GM12878 (cell line): ENCODE measurements at regions not wholly inside any gene's neighbourhood (a gene's known extent, or its start where the extent isn't known, plus 50 kb on each side); places are given as distances from the start of the nearest gene placed in this dataset.

Source experiments
- BCLAF1 ChIP-seq: fragments of 450-650 bp; IDR thresholded peaks from 2 replicates; pipeline ENCODE4 v1.6.1; 2017; ENCODE audit warnings: antibody characterized with exemption, mild to moderate bottlenecking, moderate library complexity
- BRCA1 ChIP-seq: IDR thresholded peaks from 2 replicates; pipeline ENCODE4 v1.6.1; 2011; ENCODE audit warnings: low read depth, low read length, improper control_type of control experiment
- ELK1 ChIP-seq: IDR thresholded peaks from 2 replicates; pipeline ENCODE4 v1.6.1; 2012; ENCODE audit warnings: low read depth, low read length, improper control_type of control experiment
- MTA3 ChIP-seq: IDR thresholded peaks from 2 replicates; pipeline ENCODE4 v1.6.1; 2012; ENCODE audit warnings: low read length, inconsistent platforms, borderline replicate concordance
- POU2F2 ChIP-seq: IDR thresholded peaks from 3 replicates; pipeline ENCODE4 v1.6.1; 2011; ENCODE audit warnings: low read depth, mild to moderate bottlenecking, low read length, borderline replicate concordance
- RUNX3 ChIP-seq: IDR thresholded peaks from 2 replicates; pipeline ENCODE4 v1.6.1; 2012; ENCODE audit warnings: low read length, inconsistent platforms
- SUZ12 ChIP-seq: fragments of 200-600 bp; sonication (generic); IDR thresholded peaks from one replicate; pipeline ENCODE4 v1.6.1; 2018; ENCODE audit warnings: antibody characterized with exemption, mild to moderate bottlenecking; ENCODE audit not compliant: unreplicated experiment
- YBX1 ChIP-seq: fragments of 450-650 bp; IDR thresholded peaks from 2 replicates; pipeline ENCODE4 v1.6.1; 2016; ENCODE audit warnings: antibody characterized with exemption
- ZNF217 ChIP-seq: fragments of 450-650 bp; IDR thresholded peaks from 2 replicates; pipeline ENCODE4 v1.6.1; 2017; ENCODE audit warnings: antibody characterized with exemption, mild to moderate bottlenecking
- ZNF592 ChIP-seq: fragments of 450-650 bp; IDR thresholded peaks from 2 replicates; pipeline ENCODE4 v1.6.1; 2017; ENCODE audit warnings: mild to moderate bottlenecking, moderate library complexity
- TF ChIP-seq, protein P1 (sequence below): IDR thresholded peaks from 2 replicates; pipeline ENCODE4 v1.6.1; 2012; ENCODE audit warnings: improper control_type of control experiment, low read depth, low read length; ENCODE audit not compliant: insufficient replicate concordance
- TF ChIP-seq, protein P2 (sequence below): fragments of 450-650 bp; IDR thresholded peaks from 2 replicates; pipeline ENCODE4 v1.6.1; 2017; ENCODE audit warnings: mild to moderate bottlenecking, low read depth, inconsistent platforms; ENCODE audit not compliant: poor library complexity, severe bottlenecking

DNA sequence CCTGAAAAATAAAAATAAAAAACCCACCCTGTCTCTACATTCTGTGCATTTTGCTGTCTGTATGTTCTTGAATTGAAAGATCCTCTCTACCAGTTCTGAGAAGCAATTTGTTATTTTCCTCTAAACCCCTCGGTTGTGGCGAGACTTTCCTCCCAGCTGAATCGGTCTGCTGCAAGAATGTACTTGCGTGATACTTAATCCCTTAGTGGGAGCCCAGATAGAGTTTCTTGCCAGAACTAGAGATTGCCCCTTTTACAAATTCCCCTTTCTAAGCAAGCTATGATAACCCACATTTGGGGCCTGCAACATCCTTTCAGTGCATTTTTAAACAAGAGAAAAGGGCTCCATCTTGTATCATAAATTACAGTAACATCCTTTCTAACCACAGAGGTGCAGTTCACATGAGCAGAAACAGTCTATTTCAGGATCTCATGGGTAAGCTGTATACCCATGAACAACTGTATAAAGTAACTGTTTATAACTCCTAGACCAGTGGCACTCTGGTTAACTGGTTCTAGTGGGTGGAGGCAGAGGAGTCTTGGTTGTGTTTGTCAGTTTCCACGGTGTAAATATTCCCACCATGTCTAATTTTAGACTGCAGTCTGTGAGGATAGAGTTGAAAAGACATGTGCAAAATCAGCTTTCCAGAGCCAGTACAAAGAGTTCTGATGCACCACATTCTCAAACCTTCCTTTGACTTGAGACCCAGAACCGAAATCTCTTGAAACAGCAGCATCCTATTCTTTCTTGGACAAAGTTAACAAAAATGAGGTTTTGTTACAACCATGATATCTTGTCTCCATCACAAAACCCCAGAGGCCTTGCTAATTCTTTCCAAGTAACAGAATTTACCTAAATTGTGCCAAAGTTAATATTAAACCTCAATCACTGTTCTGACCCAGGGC lies 113.1 kb upstream of the ZNF217 start (continued):
- TF ChIP-seq, protein P1, sequence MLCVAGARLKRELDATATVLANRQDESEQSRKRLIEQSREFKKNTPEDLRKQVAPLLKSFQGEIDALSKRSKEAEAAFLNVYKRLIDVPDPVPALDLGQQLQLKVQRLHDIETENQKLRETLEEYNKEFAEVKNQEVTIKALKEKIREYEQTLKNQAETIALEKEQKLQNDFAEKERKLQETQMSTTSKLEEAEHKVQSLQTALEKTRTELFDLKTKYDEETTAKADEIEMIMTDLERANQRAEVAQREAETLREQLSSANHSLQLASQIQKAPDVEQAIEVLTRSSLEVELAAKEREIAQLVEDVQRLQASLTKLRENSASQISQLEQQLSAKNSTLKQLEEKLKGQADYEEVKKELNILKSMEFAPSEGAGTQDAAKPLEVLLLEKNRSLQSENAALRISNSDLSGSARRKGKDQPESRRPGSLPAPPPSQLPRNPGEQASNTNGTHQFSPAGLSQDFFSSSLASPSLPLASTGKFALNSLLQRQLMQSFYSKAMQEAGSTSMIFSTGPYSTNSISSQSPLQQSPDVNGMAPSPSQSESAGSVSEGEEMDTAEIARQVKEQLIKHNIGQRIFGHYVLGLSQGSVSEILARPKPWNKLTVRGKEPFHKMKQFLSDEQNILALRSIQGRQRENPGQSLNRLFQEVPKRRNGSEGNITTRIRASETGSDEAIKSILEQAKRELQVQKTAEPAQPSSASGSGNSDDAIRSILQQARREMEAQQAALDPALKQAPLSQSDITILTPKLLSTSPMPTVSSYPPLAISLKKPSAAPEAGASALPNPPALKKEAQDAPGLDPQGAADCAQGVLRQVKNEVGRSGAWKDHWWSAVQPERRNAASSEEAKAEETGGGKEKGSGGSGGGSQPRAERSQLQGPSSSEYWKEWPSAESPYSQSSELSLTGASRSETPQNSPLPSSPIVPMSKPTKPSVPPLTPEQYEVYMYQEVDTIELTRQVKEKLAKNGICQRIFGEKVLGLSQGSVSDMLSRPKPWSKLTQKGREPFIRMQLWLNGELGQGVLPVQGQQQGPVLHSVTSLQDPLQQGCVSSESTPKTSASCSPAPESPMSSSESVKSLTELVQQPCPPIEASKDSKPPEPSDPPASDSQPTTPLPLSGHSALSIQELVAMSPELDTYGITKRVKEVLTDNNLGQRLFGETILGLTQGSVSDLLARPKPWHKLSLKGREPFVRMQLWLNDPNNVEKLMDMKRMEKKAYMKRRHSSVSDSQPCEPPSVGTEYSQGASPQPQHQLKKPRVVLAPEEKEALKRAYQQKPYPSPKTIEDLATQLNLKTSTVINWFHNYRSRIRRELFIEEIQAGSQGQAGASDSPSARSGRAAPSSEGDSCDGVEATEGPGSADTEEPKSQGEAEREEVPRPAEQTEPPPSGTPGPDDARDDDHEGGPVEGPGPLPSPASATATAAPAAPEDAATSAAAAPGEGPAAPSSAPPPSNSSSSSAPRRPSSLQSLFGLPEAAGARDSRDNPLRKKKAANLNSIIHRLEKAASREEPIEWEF = peak; percentile 52
- TF ChIP-seq ELK1 (no peak), YBX1 (no peak), ZNF592 (peak; percentile 21; the same call in 1 of the 2 replicates), MTA3 (0 out of 2 replicates have a peak, but pooled peaks have one; percentile 79), ZNF217 (no peak), RUNX3 (peak; percentile 95), SUZ12 (no peak), BCLAF1 (no peak), BRCA1 (no peak), POU2F2 (no peak)
- TF ChIP-seq, protein P2, sequence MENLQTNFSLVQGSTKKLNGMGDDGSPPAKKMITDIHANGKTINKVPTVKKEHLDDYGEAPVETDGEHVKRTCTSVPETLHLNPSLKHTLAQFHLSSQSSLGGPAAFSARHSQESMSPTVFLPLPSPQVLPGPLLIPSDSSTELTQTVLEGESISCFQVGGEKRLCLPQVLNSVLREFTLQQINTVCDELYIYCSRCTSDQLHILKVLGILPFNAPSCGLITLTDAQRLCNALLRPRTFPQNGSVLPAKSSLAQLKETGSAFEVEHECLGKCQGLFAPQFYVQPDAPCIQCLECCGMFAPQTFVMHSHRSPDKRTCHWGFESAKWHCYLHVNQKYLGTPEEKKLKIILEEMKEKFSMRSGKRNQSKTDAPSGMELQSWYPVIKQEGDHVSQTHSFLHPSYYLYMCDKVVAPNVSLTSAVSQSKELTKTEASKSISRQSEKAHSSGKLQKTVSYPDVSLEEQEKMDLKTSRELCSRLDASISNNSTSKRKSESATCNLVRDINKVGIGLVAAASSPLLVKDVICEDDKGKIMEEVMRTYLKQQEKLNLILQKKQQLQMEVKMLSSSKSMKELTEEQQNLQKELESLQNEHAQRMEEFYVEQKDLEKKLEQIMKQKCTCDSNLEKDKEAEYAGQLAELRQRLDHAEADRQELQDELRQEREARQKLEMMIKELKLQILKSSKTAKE = peak; percentile 53
